ENCODE measurements at regions not wholly inside any gene's neighbourhood (a gene's known extent, or its start where the extent isn't known, plus 50 kb on each side); places are given as distances from the start of the nearest gene placed in this dataset.

- DNase-seq (ENCODE audit: low spot score in 2 of 2) = no peak
- TF ChIP-seq CTCF (IDR thresholded peaks at IDR 0.05) = no peak
- no peak for TF ChIP-seq POLR2A (IDR thresholded peaks at IDR 0.05)
- WGBS, 2 donors = 52 to 62% methylated on average over 1 of the region's 1 CpG
- no peak overlapping the region for H3K4me3 ChIP-seq (ENCODE audit: low read depth, poor library complexity, severe bottlenecking)
- intact Hi-C loops (cut with DNase I; ENCODE audit: low total_unique reads) = no loop called here
These were observed 80.2 kb upstream of the MACF1 start for GRCh38 chr1:39124282-39124681.

- no peak for TF ChIP-seq CTCF (IDR thresholded peaks at IDR 0.05)
- no peak for TF ChIP-seq POLR2A (IDR thresholded peaks at IDR 0.05)
- intact Hi-C loops (cut with DNase I; ENCODE audit: low total_unique reads) = no loop called here
- no peak overlapping the region for H3K4me3 ChIP-seq (ENCODE audit: low read depth, poor library complexity, severe bottlenecking)
- DNase-seq (ENCODE audit: low spot score in 2 of 2) = no peak
These were observed 77.0 kb upstream of the MACF1 start for GRCh38 chr1:39127513-39127912.

- no peak for TF ChIP-seq POLR2A (IDR thresholded peaks at IDR 0.05)
- TF ChIP-seq CTCF (IDR thresholded peaks at IDR 0.05) = no peak
- DNase-seq (ENCODE audit: low spot score in 2 of 2) = no peak
- 65 to 68% methylated on average over 4 of the region's 4 CpGs for WGBS, 2 donors
- H3K4me3 ChIP-seq (ENCODE audit: low read depth, poor library complexity, severe bottlenecking) = no peak overlapping the region
- intact Hi-C loops (cut with DNase I; ENCODE audit: low total_unique reads) = no loop called here
These were observed 76.4 kb upstream of the MACF1 start for GRCh38 chr1:39128126-39128525.

GRCh38 chr1:39128959-39129358, 75.5 kb upstream of the MACF1 start:
- intact Hi-C loops (cut with DNase I; ENCODE audit: low total_unique reads) = no loop called here
- peak; percentile 79 to 88 for DNase-seq (ENCODE audit: low spot score in 2 of 2)
- no peak for TF ChIP-seq POLR2A (IDR thresholded peaks at IDR 0.05)
- no peak for TF ChIP-seq CTCF (IDR thresholded peaks at IDR 0.05)

GRCh38 chr1:39129514-39129913, 75.0 kb upstream of the MACF1 start:
- no peak overlapping the region for H3K4me3 ChIP-seq (ENCODE audit: low read depth, poor library complexity, severe bottlenecking)
- no peak for DNase-seq (ENCODE audit: low spot score in 2 of 2)
- intact Hi-C loops (cut with DNase I; ENCODE audit: low total_unique reads) = no loop called here
- no peak for TF ChIP-seq CTCF (IDR thresholded peaks at IDR 0.05)
- TF ChIP-seq POLR2A (IDR thresholded peaks at IDR 0.05) = no peak

More at GRCh38 chr1:39128959-39129358, 75.5 kb upstream of the MACF1 start:
- WGBS, 2 donors = 52 to 55% methylated on average over 2 of the region's 2 CpGs
- no peak overlapping the region for H3K4me3 ChIP-seq (ENCODE audit: low read depth, poor library complexity, severe bottlenecking)

GRCh38 chr1:39130325-39130724, 74.2 kb upstream of the MACF1 start:
- no peak for DNase-seq (ENCODE audit: low spot score in 2 of 2)
- no peak overlapping the region for H3K4me3 ChIP-seq (ENCODE audit: low read depth, poor library complexity, severe bottlenecking)
- intact Hi-C loops (cut with DNase I; ENCODE audit: low total_unique reads) = no loop called here
- TF ChIP-seq POLR2A (IDR thresholded peaks at IDR 0.05) (no peak), CTCF (IDR thresholded peaks at IDR 0.05) (no peak)
- 6 to 12% methylated on average over 1 of the region's 1 CpG for WGBS, 2 donors
